Right renal cortex interstitium (tissue), 3 donors: ENCODE measurements at regions not wholly inside any gene's neighbourhood (a gene's known extent, or its start where the extent isn't known, plus 50 kb on each side); places are given as distances from the start of the nearest gene placed in this dataset.
"Not testable (repeated sequence)": the region's sequence is repeated elsewhere in the genome, so short reads cannot be mapped to it uniquely, and the experiment has no call there.

Experiments used
- DNase-seq, 3 donors: peaks; one replicate each; pipeline ENCODE4 v3.0.0-alpha.2; 2013; ENCODE audit warnings: low read depth in 3 of 3, low spot score in 2 of 3

DNA sequence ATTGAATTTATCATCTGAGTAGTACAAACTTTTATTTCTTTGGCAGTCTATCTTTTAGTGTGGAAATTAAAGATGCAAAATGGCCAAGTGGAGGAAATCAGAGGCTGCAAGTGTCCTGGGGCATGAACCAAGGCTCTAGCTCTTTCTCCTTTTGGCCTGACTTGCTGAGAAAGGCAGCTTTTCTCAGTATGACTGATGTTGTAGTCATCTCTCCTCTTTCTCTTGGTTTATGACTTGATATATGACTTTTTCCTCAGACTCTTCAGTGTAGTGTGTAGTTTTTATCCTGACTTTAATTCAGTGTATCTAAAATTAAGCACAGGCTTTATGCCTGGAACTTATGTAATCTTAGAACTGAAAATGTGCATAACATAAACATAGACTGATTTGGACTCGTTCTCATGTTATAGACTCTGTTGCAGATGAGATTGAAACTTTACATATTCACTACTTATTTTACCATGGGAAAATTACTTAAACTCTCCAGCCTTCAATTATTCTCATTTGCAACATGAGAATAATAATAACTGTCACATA, 65.7 kb downstream of the SLITRK5 start:
- DNase-seq = no peak

DNA sequence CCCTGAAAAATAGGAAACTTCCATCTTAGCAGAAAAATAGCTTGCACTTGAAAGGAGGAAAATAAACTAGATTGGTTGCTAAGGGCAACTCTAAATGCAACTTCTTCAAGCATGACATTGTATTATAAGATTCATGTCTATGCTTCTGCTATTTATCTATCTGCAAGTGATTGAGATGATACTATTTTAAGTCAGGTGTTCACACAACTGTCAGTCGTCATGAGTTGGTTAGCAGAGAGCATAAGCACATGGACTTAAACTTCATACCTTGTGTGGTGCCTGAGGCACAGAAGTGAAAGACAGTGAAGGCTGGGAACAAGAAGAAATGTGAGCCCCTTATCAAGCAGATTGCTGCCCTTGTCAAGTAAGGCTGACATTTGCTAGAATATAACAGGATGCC, 82.9 kb downstream of the SLITRK5 start:
- DNase-seq = no peak

DNA sequence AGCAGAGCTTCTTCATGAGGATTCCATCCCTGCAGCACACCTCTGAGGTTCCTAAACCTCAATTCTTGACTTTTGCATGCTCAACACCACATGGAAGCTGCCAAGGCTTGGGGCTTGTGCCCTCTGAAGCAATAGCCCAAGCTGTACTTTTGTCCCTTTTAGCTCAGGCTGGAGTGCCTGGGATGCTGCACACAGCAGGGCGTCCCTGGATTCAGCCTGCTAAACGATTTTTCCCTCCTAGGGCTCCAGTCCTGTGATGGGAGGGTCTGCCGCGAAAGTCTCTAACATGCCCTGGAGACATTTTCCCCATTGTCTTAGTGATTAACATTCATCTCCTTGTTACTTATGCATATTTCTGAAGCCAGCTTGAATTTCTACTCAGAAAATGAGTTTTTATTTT, 98.3 kb downstream of the SLITRK5 start:
- DNase-seq = no peak

DNA sequence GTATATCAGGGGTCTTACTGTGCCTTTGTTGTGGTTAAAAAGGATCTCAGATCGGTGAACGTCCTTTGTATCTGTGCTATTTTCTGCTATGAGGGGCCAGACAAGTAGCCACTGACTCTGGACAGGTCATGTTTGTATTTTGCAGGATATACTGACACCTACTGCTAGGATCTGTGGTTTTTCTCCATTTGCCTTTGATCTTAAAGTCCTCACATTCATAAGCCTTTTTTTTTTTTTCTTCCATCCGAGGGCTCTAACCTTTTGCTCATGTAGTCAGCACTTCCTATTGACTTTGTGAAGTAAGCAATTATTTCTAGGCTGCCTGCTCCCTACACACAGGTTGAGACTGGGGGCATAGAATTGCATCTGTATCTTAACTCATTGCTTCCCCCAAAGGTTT, 106.2 kb downstream of the SLITRK5 start:
- DNase-seq = no peak

DNA sequence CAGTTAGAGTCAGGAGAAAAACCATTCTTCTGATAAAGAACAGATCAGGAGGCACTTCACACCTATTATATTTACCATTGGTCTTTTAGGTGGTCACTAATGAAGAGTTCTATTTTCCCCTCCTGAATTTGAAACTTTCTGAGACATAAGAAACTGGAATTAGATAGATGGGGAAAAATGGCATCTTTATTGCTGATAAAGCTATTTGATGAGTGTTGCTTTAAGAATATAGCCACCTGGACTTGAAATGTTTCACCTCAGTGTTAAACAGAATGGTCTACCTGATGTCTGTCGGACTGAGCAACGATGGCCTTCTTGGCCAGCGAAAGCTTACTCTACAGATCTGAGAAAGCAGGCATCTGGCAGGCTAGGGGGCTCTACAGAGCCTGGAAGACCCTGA, 107.0 kb downstream of the SLITRK5 start:
- no peak for DNase-seq

DNA sequence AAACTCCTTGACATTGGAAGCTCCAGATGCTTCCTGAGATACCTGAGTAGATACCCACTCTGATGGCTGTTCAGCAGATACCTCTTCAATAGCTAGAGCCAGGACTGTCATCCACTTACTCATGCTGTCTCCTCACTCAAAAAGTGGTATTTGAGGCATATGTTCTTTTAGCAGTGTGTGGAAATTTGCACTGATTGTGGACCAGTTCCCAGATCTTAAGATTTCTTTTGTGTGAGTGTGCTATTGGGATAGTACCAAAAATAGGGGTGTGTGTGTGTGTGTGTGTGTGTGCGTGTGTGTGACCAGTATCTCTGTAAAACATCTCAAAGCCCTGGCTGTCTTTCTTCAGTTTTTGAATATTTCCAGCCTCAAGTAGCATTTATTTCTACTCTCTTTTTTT, 108.3 kb downstream of the SLITRK5 start:
- DNase-seq = no peak

DNA sequence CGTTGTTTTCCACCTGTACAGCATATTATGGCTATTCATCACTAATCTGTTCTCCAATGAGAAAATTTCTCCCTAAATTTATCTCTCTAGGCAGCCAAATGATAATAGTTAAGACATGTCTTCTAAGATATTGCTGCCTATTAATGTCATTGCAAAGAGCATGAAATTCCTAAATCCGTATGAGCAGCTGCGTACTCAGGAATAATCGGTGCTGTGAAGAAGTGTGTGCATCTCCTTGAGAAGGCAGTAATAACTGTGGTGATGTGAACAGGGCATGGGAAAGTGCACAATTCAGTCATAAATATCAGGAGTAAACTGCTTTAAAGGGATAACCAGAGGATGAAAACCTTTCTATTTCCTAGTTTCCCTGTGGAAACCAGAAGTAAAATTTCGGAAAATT, 112.2 kb downstream of the SLITRK5 start:
- DNase-seq = no peak

DNA sequence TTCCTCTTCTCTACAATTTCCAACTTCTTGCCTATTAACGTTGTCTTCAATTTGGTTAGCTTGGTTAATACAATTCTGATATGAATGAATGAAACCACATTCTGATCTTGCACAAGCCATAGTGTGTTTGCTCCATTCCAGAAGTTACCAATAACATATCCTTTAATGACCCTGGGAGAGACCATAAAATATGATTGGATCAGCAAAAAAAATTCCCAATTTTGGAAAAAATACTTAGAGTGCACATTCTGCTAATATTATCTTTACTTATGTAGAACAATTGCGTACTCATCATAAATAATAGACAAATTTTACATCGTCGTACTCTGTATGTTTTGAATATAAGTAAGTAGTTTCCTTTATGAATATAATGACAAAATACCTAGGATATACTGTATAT, 117.2 kb downstream of the SLITRK5 start:
- no peak for DNase-seq

DNA sequence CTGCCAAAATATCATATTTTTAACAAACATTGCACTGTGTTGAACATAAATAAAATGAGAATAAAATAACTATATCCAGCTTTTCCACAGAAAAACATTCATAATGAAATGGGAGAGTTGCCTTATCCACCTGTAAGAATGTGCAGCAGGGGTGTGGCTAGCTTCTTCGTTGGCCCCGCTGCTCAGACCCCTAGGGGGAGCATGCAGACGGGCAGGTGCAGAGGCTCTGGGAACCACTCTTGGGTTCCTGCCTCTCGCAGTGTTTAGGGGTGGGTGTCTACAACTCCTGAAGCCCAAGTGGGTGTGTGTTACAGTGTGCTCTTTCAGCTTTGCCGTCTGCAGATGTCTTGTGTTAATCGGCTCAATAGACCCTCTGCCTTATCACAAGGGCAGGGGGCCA, 121.7 kb downstream of the SLITRK5 start:
- no peak for DNase-seq

DNA sequence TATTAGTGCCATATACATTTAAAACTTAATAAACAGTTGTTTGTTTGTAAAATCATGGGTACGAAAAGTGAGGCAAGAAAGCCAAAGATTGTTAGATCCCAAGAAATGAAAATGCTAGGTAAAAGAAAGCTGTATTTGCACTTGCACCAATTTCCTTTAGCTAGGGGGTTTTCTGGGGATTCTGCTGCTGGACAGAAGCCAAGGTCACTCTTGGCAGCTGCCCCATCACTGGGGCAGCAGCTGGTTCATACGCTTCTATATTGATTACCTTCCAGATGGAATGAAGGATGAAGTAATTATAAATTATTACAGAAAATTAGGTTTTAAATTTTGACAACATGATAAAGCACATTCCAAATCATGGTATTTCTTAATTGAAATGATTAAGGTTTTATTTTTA, 127.4 kb downstream of the SLITRK5 start:
- DNase-seq = no peak

DNA sequence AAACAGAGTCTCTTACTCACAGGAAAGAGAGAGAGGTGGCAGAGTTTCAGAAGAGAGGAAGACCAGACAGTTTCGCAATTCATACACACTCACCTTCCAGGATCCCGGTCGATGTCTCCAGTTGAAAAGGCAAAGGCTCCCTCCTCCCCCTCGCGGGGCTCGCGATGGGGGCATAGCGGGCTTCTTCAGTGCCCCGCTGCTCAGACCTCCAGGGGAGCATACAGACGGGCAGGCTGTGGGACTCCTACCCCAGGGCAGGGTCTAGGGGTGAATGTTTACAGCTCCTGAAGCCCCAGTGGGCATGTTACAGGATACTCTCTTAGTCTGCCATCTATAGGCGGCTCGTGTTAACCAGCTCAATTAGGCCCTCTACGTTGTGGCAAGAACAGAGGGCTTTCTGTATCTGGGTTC, 139.2 kb downstream of the SLITRK5 start:
- no peak for DNase-seq

DNA sequence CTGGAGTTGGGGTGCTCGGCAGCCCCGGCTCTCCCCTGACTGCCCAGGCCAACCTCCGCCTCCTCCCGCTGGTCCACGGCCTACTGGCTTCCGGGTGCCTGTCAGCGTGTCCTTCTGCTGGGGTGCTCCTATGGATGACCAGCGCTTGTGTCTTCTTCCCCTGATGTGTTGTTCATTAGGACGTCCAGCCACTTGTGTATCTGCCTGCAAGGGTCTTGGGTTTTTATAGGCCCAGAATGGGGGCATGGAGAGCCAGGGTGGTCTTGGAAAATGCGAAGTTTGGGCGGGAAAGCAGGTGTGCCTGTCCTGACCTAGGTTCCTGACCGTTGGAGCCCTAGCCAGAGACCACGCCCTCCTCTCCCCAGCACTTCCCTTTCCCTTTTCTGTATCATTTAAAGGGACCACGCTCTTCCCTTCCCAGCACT, 139.8 kb downstream of the SLITRK5 start:
- DNase-seq = no peak

DNA sequence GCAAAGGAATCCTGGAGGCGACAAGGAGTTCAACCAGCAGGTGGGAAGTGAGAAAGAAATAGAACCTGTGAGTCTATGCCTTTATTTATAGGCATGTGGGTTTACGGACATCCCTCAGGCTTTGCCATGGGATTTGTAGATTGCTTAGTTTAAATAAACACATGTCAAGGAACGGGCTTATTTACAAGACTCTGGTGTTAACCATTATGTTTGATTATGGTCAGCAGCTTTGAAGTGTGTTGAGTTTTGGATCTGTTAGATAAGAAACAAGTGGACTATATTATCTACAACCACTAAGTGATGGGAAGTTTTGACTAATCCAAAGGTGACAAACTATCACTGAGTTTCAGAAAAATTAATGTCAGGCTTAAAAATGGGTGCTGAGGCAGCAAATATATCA, 143.2 kb downstream of the SLITRK5 start:
- no peak for DNase-seq

DNA sequence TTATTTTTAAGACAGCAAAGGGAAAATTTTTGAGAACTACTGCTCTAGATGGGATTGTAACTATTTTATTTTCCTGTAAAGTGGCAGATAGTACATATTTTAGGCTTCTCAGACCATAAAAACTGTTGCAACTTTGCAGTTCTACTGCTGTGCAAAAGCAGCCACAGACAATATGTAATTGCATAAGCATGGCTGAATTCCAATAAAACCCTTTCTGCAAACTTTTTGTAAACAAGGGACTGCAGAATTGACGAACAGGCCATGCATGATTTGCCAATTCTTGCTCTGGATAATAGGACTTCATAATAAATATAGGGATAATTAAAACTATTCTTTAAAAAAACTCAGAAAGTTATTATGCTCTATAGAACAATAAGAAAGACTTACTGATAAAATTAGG, 149.1 kb downstream of the SLITRK5 start:
- no peak for DNase-seq

DNA sequence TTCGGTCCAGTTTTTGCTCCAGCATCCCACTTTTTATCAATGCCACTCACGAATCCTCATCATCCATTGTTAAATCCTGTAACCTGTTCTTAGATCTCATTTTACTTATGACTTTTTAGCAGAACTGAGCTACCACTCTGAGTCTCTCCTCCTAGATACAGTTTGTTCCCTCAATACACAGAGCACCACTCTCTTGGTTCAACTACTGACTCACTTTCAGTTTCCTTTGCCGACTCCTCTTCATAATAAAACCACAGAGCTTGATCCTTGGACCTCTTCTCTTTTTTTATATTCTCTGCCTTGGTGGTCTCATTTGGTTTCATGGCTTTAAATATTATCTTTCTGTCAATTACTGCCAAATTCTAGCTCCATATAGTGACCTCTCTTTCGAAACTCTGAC, 150.3 kb downstream of the SLITRK5 start:
- DNase-seq = no peak

DNA sequence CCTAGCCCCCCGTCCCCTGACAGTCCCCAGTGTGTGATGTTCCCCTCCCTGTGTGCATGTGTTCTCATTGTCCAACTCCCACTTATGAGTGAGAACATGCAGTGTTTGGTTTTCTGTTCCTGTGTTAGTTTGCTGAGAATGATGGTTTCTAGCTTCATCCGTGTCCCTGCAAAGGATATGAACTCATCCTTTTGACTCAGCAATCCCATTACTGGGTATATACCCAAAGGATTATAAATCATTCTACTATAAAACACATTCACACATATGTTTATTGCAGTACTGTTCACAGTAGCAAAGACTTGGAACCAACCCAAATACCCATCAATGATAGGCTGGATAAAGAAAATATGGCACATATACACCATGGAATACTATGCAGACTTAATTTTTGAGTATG, 155.1 kb downstream of the SLITRK5 start:
- not testable (repeated sequence) for DNase-seq

DNA sequence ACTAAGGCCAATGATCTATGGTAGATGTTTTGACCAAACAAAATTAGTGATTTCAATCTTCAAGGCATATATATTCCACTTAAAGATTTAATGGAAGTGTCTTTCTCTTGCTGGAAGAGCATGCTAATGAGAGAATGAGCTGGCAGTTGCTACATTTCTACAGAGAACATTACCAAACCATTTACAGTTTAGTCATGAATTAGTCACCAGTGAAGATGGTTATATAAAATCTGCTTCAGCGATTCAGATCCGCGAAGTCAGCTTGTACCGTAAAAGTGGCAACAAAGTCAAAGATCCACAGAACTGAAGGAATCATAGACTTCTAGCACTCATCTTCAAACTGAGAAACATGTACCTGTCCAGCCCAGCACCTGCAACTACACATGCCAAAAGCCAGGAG, 156.3 kb downstream of the SLITRK5 start:
- no peak for DNase-seq

DNA sequence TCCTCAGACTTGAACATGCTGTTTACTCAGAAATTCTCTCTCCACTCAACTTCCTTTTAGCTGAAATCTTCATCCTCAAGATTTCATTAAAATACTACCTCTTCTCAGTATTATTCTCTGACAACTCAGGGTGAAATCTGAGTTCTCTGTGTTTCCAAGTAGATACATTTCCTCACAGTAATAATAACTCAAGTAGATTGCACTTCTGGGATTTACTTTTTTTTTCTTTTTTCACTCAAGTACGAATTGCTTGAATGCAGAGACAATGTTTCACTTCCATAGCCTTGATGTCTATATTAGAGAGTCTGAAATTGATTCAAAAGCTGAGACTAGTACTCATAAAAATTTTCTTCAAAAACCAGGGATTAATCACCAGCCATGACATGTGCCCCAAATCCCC, 166.4 kb downstream of the SLITRK5 start:
- no peak for DNase-seq

DNA sequence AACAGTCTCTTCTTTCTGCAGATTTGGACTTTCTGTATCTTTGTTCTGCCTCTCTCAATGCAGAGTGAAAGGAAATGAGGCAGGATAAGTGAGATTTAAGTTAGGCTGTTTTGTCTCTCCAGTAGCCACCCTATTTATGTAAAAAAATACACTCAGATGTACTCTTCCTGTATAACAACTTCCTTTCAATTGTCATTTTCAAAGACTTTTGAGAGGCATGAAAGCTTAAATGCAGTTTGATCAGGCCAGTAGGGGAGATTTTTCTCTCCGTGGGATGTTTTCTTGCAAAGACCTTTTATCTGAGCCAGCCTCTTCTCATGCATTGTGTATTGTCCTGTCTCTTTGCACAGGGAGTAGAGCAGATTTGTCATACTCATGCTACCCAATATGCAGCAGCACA, 166.8 kb downstream of the SLITRK5 start:
- no peak for DNase-seq

DNA sequence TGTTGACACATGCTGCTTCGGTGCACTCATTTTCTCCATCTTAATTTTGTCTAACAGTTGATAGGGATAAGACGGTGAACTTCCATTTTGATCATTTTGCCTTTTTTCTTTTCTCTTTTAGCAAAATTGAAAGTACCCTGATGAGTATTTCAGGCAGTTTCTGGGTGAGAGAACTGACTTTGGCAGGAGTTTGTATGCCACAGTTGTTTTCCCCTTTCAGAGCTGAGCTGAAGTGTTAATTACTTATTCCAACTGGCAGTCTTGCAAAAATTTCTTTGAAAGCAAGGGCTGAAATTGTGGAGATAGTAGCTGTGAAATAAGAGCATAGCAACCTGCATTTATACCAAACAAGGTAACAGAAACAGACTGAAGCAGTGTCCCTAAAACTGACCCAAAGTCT, 180.2 kb downstream of the SLITRK5 start:
- DNase-seq = no peak

DNA sequence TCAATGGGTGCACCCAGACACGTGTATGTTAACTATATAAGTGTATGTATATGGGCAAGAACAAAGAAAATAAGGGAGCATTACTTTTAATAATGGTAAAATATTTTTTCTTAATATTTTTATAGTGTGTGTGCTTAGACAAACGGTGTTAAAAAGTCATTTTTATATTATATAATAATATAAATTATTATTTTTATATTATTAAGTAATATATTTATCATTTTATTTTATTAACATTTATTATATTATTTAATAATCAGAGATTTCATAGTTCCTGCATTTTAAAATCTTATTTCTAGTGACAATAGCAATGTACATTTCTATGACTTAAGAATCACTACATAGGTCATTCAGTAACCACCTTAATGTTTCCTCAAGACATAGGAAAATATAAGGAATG, 184.4 kb downstream of the SLITRK5 start:
- no peak for DNase-seq

DNA sequence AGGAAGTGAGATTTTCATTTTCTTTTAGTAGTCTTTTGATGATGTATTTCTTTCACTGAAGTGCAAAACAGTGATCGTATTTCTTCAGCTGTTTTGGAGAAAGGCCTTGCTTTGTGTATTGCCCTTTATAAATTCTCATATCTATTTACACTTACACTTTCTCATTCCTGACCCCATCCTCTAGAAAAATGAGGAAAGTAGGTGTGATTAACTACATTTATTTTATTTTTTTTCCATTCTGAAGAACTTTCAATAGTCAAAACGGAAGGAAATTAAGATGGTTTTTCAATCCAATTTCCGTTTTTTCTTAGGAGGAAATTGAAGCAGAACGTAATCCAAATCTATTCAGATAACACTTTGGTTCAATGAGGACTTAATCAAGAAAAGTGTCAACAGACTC, 188.1 kb downstream of the SLITRK5 start:
- no peak for DNase-seq

DNA sequence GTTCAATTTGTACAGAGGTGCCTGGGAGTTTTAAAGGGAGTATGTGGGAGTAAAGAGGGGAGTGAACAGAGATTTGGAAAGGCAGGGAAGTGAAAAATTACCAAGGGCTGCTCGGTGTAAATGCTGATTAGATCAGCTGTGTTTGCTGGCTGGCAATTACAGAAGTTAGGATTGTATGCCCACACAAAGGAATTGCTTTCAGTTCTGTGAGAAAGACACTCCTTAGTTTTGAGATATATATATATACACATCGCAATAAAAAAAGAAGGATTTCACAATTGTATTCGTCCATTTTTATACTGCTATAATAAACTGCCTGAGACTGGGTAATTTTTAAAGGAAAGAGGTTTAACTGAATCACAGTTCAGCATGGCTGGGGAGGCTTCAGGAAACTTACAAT, 196.3 kb downstream of the SLITRK5 start:
- no peak for DNase-seq

DNA sequence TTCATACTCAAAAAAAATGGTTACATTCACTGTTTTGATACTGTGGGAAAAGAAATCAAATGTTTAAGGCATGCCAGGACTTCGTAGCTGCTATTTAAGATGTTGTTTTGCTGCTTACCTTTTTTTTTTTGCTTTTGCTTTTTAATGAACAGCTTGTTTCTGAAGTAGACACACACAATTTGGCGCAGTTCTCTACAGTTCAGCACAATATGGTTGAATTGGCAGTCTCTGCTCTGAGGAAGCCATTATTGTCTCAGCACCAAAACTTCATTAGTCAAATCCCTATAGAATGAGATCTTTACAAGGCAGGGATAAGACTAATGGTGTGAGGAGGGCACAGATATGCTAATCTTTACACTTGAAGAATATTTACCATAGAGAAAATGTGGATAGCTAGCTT, 197.6 kb downstream of the SLITRK5 start:
- DNase-seq = no peak
